ENCODE measurements at regions not wholly inside any gene's neighbourhood (a gene's known extent, or its start where the extent isn't known, plus 50 kb on each side); places are given as distances from the start of the nearest gene placed in this dataset.

- TF ChIP-seq CTCF (IDR thresholded peaks at IDR 0.05; ENCODE audit: low read depth, low read length, missing input control) (no peak), JUND (IDR thresholded peaks at IDR 0.05) (no peak), HNF4A (conservative IDR thresholded peaks at IDR 0.05) (no peak)
Measured at GRCh38 chr12:130280231-130280630, 57.5 kb upstream of the PIWIL1 start.
